GM12878 (cell line): ENCODE measurements at regions not wholly inside any gene's neighbourhood (a gene's known extent, or its start where the extent isn't known, plus 50 kb on each side); places are given as distances from the start of the nearest gene placed in this dataset.

ENCODE experiments used
- ATAC-seq: fragments of 200-7000 bp; cut with Tn5 transposase; 3 replicates; pipeline ENCODE4 v1.9.1; 2020; ENCODE audit warnings: mild to moderate bottlenecking, moderate library complexity
- BruUV-seq: library from RNA; stranded (reverse); fragments of 400-500 nt; replicated peaks from 2 replicates; lab custom pipeline; 2021; lab: Mats Ljungman, UMichigan
- CTCF ChIA-PET: fragments of 300-600 bp; sonication (Branson Sonifier 250); formaldehyde crosslinking; extraction: SDS; loops from one replicate; lab custom pipeline; 2021; ENCODE audit warnings: inconsistent platforms; lab: Yijun Ruan, JAX
- POLR2A ChIA-PET: fragments of 350-600 bp; formaldehyde crosslinking; extraction: SDS; loops from one replicate; lab custom pipeline; 2021; ENCODE audit warnings: inconsistent platforms; lab: Charles Lee
- RAD21 ChIA-PET: fragments of 300-600 bp; sonication (Branson Sonifier 250); formaldehyde crosslinking; loops from one replicate; lab custom pipeline; 2023; ENCODE audit warnings: antibody characterized with exemption; ENCODE audit not compliant: unreplicated experiment; lab: Charles Lee
- SMC1A ChIA-PET: fragments of 300-600 bp; sonication (Branson Sonifier 250); formaldehyde crosslinking; loops from one replicate; lab custom pipeline; 2023; ENCODE audit not compliant: unreplicated experiment, uncharacterized antibody; lab: Charles Lee
- DNase-seq: peaks from one replicate; pipeline ENCODE4 v3.0.0-alpha.2; 2011; ENCODE audit warnings: low read depth, low spot score
- FAIRE-seq: peaks from 3 replicates; lab custom pipeline; 2011; peaks lifted over from hg19 to GRCh38; lab: Jason Lieb, UNC
- H2AFZ ChIP-seq: 2 replicates; pipeline ENCODE4 v1.6.0; 2011; ENCODE audit warnings: low read depth, low read length, control low read depth; ENCODE audit not compliant: control insufficient read depth
- H3K27ac ChIP-seq: 2 replicates; pipeline ENCODE4 v1.5.1; 2011; ENCODE audit warnings: control low read depth; ENCODE audit not compliant: control insufficient read depth, insufficient read depth
- H3K27me3 ChIP-seq, 2 experiments: replicated peaks in 1 of 2; 2 replicates each; pipeline versions ENCODE4 v1.6.0 to v1.6.1; 2011; ENCODE audit warnings: low read length in 1 of 2; ENCODE audit not compliant: control insufficient read depth in 2 of 2, insufficient read depth in 2 of 2
- H3K36me3 ChIP-seq, 2 experiments: 2 replicates each; pipeline ENCODE4 v1.5.1; 2011; ENCODE audit warnings: low read length in 1 of 2; ENCODE audit not compliant: control insufficient read depth in 2 of 2, insufficient read depth in 2 of 2
- H3K4me1 ChIP-seq: 2 replicates; pipeline ENCODE4 v1.6.1; 2011; ENCODE audit warnings: mild to moderate bottlenecking, low read length, moderate library complexity, mixed read lengths; ENCODE audit not compliant: control insufficient read depth, insufficient read depth
- H3K4me2 ChIP-seq: 2 replicates; pipeline ENCODE4 v1.6.0; 2011; ENCODE audit warnings: control low read depth; ENCODE audit not compliant: control insufficient read depth, insufficient read depth
- H3K4me3 ChIP-seq: fragments of 200-600 bp; sonication (generic); 2 replicates; pipeline ENCODE4 v1.5.1; 2016
- H3K79me2 ChIP-seq: 2 replicates; pipeline ENCODE4 v1.6.0; 2011; ENCODE audit warnings: low read length; ENCODE audit not compliant: control insufficient read depth, insufficient read depth
- H3K9ac ChIP-seq: 2 replicates; pipeline ENCODE4 v1.8.0; 2011; ENCODE audit warnings: low read length, control low read depth, mixed read lengths; ENCODE audit not compliant: control insufficient read depth, insufficient read depth
- H3K9me3 ChIP-seq: replicated peaks from 3 replicates; pipeline ENCODE4 v1.5.1; 2011; ENCODE audit warnings: mild to moderate bottlenecking, low read length; ENCODE audit not compliant: control insufficient read depth, insufficient read depth
- H4K20me1 ChIP-seq: 2 replicates; pipeline ENCODE4 v1.6.0; 2011; ENCODE audit not compliant: control insufficient read depth, insufficient read depth
- EP300 ChIP-seq, 2 experiments: fragments of 150-350 bp in 1 of 2; IDR thresholded peaks; 2 replicates each; pipeline ENCODE4 v1.6.1; 2011 to 2012; ENCODE audit warnings: low read depth in 2 of 2, low read length in 2 of 2, borderline replicate concordance in 1 of 2, improper control_type of control experiment in 1 of 2, inconsistent platforms in 1 of 2; ENCODE audit not compliant: control insufficient read depth in 1 of 2
- FOS ChIP-seq: IDR thresholded peaks from 3 replicates; pipeline ENCODE4 v1.6.1; 2011; ENCODE audit warnings: borderline replicate concordance; ENCODE audit not compliant: insufficient read length; ENCODE audit errors: extremely low read depth
- NFYB ChIP-seq: IDR thresholded peaks from 2 replicates; pipeline ENCODE4 v1.6.1; 2011; ENCODE audit warnings: low read depth, mild to moderate bottlenecking, low read length, improper control_type of control experiment, moderate library complexity; ENCODE audit not compliant: insufficient read depth
- SRF ChIP-seq, 2 experiments: IDR thresholded peaks; 2 replicates each; pipeline ENCODE4 v1.6.1; 2011; ENCODE audit warnings: low read depth in 2 of 2, low read length in 2 of 2, mild to moderate bottlenecking in 1 of 2, moderate library complexity in 1 of 2
- STAT3 ChIP-seq: IDR thresholded peaks from 2 replicates; pipeline ENCODE4 v1.6.1; 2011; ENCODE audit warnings: low read depth, low read length, improper control_type of control experiment
- WGBS: methylation state at CpG from one replicate; pipeline ENCODE4 v1.1.6; 2016; ENCODE audit warnings: low lambda C conversion rate; ENCODE audit not compliant: insufficient replicate concordance, insufficient coverage; ENCODE audit errors: missing lambda C conversion rate; 5-methylcytosine and 5-hydroxymethylcytosine counted together
- in situ Hi-C: fragments of 300-500 bp; cut with MboI; formaldehyde crosslinking; loops from 9 replicates; pipeline ENCODE4 v1.14.3; 2018; ENCODE audit warnings: mixed read lengths
- intact Hi-C: fragments of 100-400 bp; cut with micrococcal nuclease; formaldehyde crosslinking; loops from one replicate; pipeline ENCODE4 v1.14.2; 2022; ENCODE audit not compliant: unreplicated experiment
- TF ChIP-seq, protein P1 (sequence below): fragments of 450-650 bp; IDR thresholded peaks from 2 replicates; pipeline ENCODE4 v1.6.1; 2017; ENCODE audit warnings: mild to moderate bottlenecking, moderate library complexity
- TF ChIP-seq, protein P2 (sequence below): fragments of 450-650 bp; conservative IDR thresholded peaks from 2 replicates; pipeline ENCODE4 v1.6.1; 2017; ENCODE audit warnings: mild to moderate bottlenecking, moderate library complexity
- TF ChIP-seq, protein P3 (sequence below): fragments of 450-650 bp; IDR thresholded peaks from 2 replicates; pipeline ENCODE4 v1.6.1; 2014; ENCODE audit warnings: mild to moderate bottlenecking
- TF ChIP-seq, protein P4 (sequence below): IDR thresholded peaks from 2 replicates; pipeline ENCODE4 v1.6.1; 2012; ENCODE audit warnings: low read depth, low read length, improper control_type of control experiment

DNA sequence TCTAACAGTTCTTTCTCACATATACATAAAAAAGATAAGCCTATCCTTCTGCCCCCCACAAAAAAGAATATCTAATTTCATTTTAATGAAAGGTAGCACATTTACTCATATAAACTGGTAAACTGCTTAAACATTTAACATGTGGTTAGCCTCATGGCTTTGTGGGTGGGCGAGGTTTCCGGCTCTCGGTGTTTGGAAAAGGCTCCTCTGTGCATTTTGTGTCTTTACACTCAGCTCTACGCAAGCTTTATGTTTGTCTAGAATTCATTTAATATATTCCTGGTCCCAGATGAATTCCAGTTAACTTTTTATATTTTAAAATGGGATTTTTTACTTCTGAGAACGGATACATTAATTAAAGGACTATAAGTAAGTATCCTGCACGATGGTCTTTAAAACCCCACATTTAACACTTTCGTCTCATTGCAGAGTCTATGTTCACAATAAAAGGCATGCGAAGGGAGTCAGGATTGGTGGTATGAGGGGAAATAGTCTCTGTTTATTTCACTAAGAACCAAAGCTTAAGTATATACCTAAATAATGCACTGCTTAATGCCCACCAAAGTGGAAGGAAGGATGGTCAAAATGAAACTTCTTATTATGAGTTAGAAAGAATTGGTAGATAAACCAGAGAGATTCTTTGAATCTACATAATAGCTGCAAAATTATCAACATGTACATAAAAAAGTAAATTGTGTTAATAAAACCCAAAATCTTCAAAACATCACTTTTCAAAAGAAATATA lies 197.2 kb downstream of the CRPPA start (continued):
- TF ChIP-seq, protein P1, sequence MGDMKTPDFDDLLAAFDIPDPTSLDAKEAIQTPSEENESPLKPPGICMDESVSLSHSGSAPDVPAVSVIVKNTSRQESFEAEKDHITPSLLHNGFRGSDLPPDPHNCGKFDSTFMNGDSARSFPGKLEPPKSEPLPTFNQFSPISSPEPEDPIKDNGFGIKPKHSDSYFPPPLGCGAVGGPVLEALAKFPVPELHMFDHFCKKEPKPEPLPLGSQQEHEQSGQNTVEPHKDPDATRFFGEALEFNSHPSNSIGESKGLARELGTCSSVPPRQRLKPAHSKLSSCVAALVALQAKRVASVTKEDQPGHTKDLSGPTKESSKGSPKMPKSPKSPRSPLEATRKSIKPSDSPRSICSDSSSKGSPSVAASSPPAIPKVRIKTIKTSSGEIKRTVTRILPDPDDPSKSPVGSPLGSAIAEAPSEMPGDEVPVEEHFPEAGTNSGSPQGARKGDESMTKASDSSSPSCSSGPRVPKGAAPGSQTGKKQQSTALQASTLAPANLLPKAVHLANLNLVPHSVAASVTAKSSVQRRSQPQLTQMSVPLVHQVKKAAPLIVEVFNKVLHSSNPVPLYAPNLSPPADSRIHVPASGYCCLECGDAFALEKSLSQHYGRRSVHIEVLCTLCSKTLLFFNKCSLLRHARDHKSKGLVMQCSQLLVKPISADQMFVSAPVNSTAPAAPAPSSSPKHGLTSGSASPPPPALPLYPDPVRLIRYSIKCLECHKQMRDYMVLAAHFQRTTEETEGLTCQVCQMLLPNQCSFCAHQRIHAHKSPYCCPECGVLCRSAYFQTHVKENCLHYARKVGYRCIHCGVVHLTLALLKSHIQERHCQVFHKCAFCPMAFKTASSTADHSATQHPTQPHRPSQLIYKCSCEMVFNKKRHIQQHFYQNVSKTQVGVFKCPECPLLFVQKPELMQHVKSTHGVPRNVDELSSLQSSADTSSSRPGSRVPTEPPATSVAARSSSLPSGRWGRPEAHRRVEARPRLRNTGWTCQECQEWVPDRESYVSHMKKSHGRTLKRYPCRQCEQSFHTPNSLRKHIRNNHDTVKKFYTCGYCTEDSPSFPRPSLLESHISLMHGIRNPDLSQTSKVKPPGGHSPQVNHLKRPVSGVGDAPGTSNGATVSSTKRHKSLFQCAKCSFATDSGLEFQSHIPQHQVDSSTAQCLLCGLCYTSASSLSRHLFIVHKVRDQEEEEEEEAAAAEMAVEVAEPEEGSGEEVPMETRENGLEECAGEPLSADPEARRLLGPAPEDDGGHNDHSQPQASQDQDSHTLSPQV, result no peak

DNA sequence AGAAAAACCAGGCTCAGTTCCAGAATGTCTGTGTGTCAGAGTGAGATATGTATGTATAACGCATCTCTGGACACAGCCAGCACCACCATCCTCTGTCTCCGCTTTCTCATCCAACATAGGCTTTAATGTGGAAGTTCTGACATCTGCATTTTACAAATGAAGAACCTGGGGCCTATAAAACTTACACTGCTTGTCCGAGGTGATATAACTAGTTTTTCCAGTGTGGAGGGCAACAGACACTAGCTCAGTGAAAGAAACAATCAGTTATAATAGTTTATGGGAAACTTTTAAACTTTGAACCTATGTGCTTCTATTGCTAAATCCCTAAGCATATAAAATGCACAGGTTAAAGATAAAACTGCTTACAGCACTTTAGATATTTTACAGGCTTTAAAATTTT lies 208.7 kb downstream of the CRPPA start:
- no peak for ATAC-seq
- Histone ChIP-seq H3K79me2 (no peaks in the 10 kb centered on the region), H2AFZ (no peak overlapping the region), H3K9me3 (no peaks in the 10 kb centered on the region), H3K27me3 (no peaks in the 10 kb centered on the region), H3K4me1 (no peaks in the 10 kb centered on the region), H3K4me2 (no peak overlapping the region), H3K9ac (no peak overlapping the region), H3K27ac (no peak overlapping the region), H3K4me3 (no peak overlapping the region), H3K36me3 (no peaks in the 10 kb centered on the region)
- FAIRE-seq, result no peak
- in situ Hi-C loops, result no loop called here
- DNase-seq, result no peak
- SMC1A ChIA-PET, result interaction anchor here (1.5 kb wide), 1 partner anchor 12 kb away, joined by 5 read pairs; no protein-coding TSS in a partner anchor
- intact Hi-C loops, result no loop called here
- CTCF ChIA-PET, result no interaction called here
- WGBS, result 43% methylated on average over 3 of the region's 3 CpGs
- no TSS peak for BruUV-seq
- POLR2A ChIA-PET, result no interaction called here
- TF ChIP-seq, protein P2, sequence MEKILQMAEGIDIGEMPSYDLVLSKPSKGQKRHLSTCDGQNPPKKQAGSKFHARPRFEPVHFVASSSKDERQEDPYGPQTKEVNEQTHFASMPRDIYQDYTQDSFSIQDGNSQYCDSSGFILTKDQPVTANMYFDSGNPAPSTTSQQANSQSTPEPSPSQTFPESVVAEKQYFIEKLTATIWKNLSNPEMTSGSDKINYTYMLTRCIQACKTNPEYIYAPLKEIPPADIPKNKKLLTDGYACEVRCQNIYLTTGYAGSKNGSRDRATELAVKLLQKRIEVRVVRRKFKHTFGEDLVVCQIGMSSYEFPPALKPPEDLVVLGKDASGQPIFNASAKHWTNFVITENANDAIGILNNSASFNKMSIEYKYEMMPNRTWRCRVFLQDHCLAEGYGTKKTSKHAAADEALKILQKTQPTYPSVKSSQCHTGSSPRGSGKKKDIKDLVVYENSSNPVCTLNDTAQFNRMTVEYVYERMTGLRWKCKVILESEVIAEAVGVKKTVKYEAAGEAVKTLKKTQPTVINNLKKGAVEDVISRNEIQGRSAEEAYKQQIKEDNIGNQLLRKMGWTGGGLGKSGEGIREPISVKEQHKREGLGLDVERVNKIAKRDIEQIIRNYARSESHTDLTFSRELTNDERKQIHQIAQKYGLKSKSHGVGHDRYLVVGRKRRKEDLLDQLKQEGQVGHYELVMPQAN, result no peak
- TF ChIP-seq NFYB, result no peak
- TF ChIP-seq, protein P3, sequence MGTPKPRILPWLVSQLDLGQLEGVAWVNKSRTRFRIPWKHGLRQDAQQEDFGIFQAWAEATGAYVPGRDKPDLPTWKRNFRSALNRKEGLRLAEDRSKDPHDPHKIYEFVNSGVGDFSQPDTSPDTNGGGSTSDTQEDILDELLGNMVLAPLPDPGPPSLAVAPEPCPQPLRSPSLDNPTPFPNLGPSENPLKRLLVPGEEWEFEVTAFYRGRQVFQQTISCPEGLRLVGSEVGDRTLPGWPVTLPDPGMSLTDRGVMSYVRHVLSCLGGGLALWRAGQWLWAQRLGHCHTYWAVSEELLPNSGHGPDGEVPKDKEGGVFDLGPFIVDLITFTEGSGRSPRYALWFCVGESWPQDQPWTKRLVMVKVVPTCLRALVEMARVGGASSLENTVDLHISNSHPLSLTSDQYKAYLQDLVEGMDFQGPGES, result no peak
- TF ChIP-seq, protein P4, sequence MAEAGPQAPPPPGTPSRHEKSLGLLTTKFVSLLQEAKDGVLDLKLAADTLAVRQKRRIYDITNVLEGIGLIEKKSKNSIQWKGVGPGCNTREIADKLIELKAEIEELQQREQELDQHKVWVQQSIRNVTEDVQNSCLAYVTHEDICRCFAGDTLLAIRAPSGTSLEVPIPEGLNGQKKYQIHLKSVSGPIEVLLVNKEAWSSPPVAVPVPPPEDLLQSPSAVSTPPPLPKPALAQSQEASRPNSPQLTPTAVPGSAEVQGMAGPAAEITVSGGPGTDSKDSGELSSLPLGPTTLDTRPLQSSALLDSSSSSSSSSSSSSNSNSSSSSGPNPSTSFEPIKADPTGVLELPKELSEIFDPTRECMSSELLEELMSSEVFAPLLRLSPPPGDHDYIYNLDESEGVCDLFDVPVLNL, result no peak
- TF ChIP-seq STAT3, result no peak
- no peak for TF ChIP-seq FOS
- no peak for TF ChIP-seq EP300 (IDR thresholded peaks at IDR 0.05; ENCODE audit: borderline replicate concordance in 1 of 2, control insufficient read depth in 1 of 2, low read depth in 2 of 2, low read length in 2 of 2)
- no peak for TF ChIP-seq SRF (IDR thresholded peaks at IDR 0.05; ENCODE audit: low read depth in 2 of 2, low read length in 2 of 2)
- TF ChIP-seq, all 136 proteins: peak for 0
- no peaks in the 10 kb centered on the region for H4K20me1 ChIP-seq
- RAD21 ChIA-PET, result no interaction called here
